Tibial nerve (tissue), 3 donors: ENCODE measurements at regions not wholly inside any gene's neighbourhood (a gene's known extent, or its start where the extent isn't known, plus 50 kb on each side); places are given as distances from the start of the nearest gene placed in this dataset.

Experiments used
- POLR2A ChIP-seq, 2 donors: fragments of 450-650 bp; IDR thresholded peaks; one replicate each; pipeline ENCODE4 v1.6.1; 2017; ENCODE audit warnings: antibody characterized with exemption in 2 of 2, mild to moderate bottlenecking in 2 of 2, moderate library complexity in 2 of 2
- TF ChIP-seq, protein P1 (sequence below), 5 experiments: fragments of 200-600 bp in 3 of 5; fragments of 450-650 bp in 2 of 5; sonication (generic) in 3 of 5; IDR thresholded peaks; one replicate each; pipeline ENCODE4 v1.5.1; 2016 to 2019; ENCODE audit warnings: antibody characterized with exemption in 5 of 5, mild to moderate bottlenecking in 3 of 5, moderate library complexity in 2 of 5

DNA sequence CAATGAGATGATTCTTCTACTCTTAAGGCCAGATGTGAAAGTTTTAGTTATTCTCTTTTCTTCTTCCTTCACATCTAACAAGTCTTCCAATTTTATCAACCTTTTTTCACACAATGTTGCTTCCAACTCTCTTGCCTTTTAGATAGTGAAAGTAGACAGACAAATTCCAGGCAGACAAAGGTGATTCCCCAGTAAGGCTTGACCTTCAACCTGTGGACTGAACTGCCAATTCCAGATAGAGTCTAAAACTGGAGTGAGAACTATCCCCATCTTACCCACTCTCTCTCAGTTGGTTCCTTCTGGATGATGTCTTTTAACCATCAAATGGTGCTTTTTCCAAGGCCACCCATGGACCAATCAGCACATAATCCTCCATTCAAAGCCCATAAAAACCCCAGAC is 159.0 kb downstream of the NSUN3 start:
- TF ChIP-seq, protein P1, sequence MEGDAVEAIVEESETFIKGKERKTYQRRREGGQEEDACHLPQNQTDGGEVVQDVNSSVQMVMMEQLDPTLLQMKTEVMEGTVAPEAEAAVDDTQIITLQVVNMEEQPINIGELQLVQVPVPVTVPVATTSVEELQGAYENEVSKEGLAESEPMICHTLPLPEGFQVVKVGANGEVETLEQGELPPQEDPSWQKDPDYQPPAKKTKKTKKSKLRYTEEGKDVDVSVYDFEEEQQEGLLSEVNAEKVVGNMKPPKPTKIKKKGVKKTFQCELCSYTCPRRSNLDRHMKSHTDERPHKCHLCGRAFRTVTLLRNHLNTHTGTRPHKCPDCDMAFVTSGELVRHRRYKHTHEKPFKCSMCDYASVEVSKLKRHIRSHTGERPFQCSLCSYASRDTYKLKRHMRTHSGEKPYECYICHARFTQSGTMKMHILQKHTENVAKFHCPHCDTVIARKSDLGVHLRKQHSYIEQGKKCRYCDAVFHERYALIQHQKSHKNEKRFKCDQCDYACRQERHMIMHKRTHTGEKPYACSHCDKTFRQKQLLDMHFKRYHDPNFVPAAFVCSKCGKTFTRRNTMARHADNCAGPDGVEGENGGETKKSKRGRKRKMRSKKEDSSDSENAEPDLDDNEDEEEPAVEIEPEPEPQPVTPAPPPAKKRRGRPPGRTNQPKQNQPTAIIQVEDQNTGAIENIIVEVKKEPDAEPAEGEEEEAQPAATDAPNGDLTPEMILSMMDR (IDR thresholded peaks at IDR 0.05), result no peak
- no peak for TF ChIP-seq POLR2A (IDR thresholded peaks at IDR 0.05)
